NCI-H345 (cell line): ENCODE measurements at regions not wholly inside any gene's neighbourhood (a gene's known extent, or its start where the extent isn't known, plus 50 kb on each side); places are given as distances from the start of the nearest gene placed in this dataset.
"Not testable (repeated sequence)": the region's sequence is repeated elsewhere in the genome, so short reads cannot be mapped to it uniquely, and the experiment has no call there.

Source experiments
- DNase-seq: peaks from one replicate; lab custom pipeline; 2025; lab: John Stamatoyannopoulos, UW

DNA sequence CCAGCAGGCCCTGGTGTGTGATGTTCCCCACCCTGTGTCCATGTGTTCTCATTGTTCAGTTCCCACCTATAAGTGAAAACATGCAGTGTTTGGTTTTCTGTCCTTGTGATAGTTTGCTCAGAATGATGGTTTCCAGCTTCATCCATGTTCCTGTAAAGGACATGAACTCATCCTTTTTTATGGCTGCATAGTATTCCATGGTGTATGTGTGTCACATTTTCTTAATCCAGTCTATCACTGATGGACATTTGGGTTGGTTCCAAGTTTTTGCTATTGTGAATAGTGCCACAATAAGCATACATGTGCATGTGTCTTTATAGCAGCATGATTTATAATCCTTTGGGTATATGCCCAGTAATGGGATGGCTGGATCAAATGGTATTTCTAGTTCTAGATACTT, 130.4 kb upstream of the FHL2 start:
- DNase-seq, result not testable (repeated sequence)

- no peak for DNase-seq
These were observed 127.4 kb upstream of the FHL2 start for GRCh38 chr2:105526000-105526925.

GRCh38 chr2:105525201-105525600, 126.3 kb upstream of the FHL2 start:
- no peak for DNase-seq

- no peak for DNase-seq
These were observed 123.8 kb upstream of the FHL2 start for GRCh38 chr2:105522645-105523044.

DNA sequence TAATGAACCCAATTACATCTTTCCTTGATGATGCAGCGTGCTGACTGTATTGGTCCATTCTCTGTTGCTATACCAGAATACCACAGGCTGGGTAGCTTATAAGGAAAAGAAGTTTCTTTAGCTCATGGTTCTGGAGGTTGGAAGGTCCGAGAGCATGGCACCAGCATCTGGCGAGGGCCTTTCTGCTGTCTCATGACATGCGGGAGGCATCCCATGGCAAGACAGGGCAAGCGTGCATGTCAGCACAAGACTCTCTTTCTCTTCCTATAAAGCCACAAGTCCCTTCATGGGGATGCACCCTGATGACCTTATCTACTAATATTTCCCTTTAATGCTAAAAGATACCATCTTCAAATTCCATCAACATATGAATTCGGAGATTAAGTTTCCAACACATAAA, 122.8 kb upstream of the FHL2 start:
- DNase-seq, result no peak

- no peak for DNase-seq
These were observed 122.3 kb upstream of the FHL2 start for GRCh38 chr2:105521176-105521575.

- no peak for DNase-seq
These were observed 120.7 kb upstream of the FHL2 start for GRCh38 chr2:105519516-105519915.

- DNase-seq, result no peak
These were observed 120.0 kb upstream of the FHL2 start for GRCh38 chr2:105518897-105519296.

DNA sequence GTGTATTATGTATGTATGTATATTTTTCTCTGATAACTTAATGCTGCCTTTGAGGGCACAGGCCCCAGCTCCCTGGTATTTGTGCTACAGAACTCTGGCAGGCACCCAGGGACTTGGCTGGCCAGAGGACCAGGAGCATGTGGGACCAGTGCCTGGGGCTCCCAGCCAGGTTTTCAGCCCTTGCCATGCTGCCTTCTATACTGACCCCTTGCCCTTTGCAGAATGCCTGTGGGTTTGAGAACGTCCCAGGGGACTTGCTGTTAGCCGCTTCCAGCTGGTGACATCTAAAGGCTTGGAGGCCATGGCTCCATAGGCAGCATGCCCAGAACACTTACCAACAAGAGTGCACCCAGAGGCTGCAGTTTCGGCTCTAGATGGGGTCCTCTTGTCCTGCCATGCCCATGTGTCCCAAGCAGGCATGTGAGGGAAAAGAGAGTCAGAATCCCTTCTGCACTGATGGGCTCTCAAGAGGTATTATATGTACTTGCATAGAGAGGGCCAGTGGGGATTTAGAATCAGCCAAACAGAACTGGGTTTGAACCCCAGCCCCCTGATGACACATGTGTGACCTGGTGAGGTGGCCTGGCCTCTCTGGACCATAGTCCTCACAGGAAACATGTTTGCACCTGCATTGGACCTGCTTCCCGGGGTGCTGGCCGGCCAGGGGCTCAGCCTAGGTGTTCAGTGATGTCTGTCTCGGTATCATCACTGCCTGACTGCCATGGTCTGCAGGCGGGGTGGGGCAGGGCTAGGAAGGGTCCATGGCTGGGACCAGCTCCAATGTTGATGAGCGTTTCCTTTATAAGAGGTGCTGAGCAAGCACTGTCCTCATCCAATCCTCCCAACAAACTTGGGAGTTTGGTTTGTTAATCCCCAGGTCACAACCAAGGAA, 119.2 kb upstream of the FHL2 start:
- DNase-seq, result no peak

DNA sequence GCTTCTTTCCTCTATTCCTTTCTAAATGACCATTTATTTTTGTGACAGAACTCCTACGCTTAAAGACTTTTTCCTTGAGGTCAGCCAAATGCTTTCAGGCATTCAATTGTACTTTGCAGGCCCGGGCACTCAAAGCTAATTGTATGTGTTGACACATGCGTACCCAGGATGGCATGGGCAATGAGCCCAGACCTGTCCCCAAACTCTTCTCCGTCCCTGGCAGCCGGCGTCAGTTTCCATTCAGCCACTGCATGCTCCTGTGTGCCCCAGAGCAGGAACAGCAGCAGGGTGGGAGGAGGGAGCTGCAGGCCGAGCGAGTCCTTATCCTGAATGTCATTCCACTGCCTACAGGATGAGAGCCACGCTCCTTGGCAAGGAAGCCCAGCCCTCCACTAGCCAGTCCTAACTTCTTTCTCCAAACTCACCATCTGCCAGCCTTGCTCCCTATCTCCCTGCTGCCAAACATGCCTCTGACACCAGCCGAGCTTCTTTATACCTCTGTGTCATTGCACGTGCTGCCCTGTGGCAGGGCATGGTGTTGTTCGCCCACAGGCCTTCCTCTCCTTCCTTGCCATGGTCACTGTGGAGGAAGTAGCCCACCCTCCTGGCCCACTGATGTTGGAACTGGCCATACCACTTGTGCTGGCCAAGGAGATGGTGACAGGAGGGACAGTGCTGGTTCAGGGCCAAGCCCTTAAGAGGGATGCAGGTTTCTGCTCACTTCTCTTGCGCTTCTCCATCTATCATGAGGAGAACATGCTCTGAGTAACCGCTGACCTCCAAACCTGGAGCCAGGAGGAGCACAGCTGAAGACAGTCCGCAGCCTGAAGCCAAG, 116.9 kb upstream of the FHL2 start:
- peak; percentile 7 for DNase-seq

- DNase-seq, result no peak
These were observed 115.7 kb upstream of the FHL2 start for GRCh38 chr2:105514576-105514975.

GRCh38 chr2:105510761-105511528, 112.1 kb upstream of the FHL2 start:
- no peak for DNase-seq

DNA sequence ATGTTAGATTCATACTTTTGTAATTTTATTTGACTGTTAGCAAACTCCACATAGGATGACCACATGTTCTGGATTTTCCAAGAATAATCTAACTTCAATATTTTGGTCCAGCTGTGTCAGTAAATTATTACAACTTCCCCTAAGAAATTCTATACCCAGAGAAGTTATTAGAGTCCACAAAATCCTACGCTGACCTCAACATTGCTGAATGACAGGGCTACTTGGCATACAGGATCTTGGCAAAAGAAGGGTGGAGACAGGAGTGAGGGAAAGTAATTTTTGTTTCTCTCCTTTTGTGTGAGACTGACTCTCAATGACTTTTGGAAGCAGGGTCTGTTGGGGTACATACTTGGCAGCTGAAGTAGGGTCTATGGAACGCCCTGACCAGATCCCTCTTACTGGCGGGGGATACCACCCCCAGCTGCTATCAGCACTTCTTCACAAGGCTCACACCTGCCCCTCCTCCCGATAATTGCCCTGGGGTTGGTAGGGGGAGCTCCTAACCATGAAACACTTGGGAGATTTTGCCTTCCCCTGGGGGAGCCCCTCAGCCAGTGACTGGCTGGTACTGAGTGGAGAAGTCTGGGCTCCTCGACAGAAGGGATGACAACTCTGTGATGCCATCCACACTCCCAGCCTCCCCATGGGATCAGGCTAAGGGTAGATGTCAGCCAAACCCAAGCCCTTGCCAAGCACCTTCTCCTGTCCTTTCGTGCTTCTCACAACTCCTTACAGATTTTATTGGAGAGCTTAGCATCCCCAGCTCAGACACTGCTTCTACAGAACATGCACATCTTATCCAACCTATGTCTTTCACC, 110.6 kb upstream of the FHL2 start:
- no peak for DNase-seq

- not testable (repeated sequence) for DNase-seq
These were observed 108.0 kb upstream of the FHL2 start for GRCh38 chr2:105506860-105507259.

- no peak for DNase-seq
These were observed 105.6 kb upstream of the FHL2 start for GRCh38 chr2:105504459-105504858.

GRCh38 chr2:105502625-105503334, 103.9 kb upstream of the FHL2 start:
- no peak for DNase-seq

GRCh38 chr2:105498281-105498846, 99.5 kb upstream of the FHL2 start:
- no peak for DNase-seq

GRCh38 chr2:105497094-105497493, 98.2 kb upstream of the FHL2 start:
- DNase-seq, result no peak

- DNase-seq, result no peak
These were observed 97.4 kb upstream of the FHL2 start for GRCh38 chr2:105496271-105496670.
